H1 (cell line): ENCODE measurements at regions not wholly inside any gene's neighbourhood (a gene's known extent, or its start where the extent isn't known, plus 50 kb on each side); places are given as distances from the start of the nearest gene placed in this dataset.

Source experiments
- CTCF ChIA-PET: fragments of 300-600 bp; sonication (Branson Sonifier 250); formaldehyde crosslinking; loops from one replicate; lab custom pipeline; 2021; ENCODE audit not compliant: partially characterized antibody; lab: Charles Lee
- POLR2A ChIA-PET: fragments of 300-600 bp; sonication (Branson Sonifier 250); formaldehyde crosslinking; loops from one replicate; lab custom pipeline; 2021; ENCODE audit warnings: inconsistent platforms; ENCODE audit not compliant: partially characterized antibody; lab: Charles Lee
- DNase-seq, 2 experiments: peaks; one replicate each; pipeline versions ENCODE4 v3.0.0 to v3.0.0-alpha.2; 2010 to 2022; ENCODE audit warnings: low spot score in 2 of 2, low read depth in 1 of 2, mixed read lengths in 1 of 2
- FAIRE-seq: peaks from 2 replicates; lab custom pipeline; 2011; peaks lifted over from hg19 to GRCh38; lab: Jason Lieb, UNC
- H2AFZ ChIP-seq: 2 replicates; pipeline ENCODE4 v1.8.1; 2012; ENCODE audit warnings: low read length, inconsistent platforms
- H2AK5ac ChIP-seq: 2 replicates; pipeline ENCODE4 v1.6.1; 2013; ENCODE audit warnings: low read depth, low read length
- H2BK120ac ChIP-seq: replicated peaks from 2 replicates; pipeline ENCODE3; 2013; ENCODE audit warnings: low read depth, low read length, inconsistent platforms
- H2BK12ac ChIP-seq: 2 replicates; pipeline ENCODE4 v1.6.1; 2013; ENCODE audit warnings: low read depth, low read length
- H2BK15ac ChIP-seq: 2 replicates; pipeline ENCODE4 v1.6.1; 2013; ENCODE audit warnings: low read length
- H2BK20ac ChIP-seq: 2 replicates; pipeline ENCODE4 v1.6.1; 2013; ENCODE audit warnings: low read length
- H2BK5ac ChIP-seq: 2 replicates; pipeline ENCODE4 v1.6.1; 2013; ENCODE audit warnings: low read depth, low read length
- H3K14ac ChIP-seq: 2 replicates; pipeline ENCODE4 v1.6.1; 2013; ENCODE audit warnings: inconsistent platforms; ENCODE audit not compliant: insufficient read length
- H3K18ac ChIP-seq: 2 replicates; pipeline ENCODE4 v1.6.1; 2013; ENCODE audit warnings: low read length; ENCODE audit errors: extremely low read depth
- H3K23ac ChIP-seq: 2 replicates; pipeline ENCODE4 v1.6.1; 2013; ENCODE audit warnings: inconsistent platforms; ENCODE audit not compliant: insufficient read length
- H3K23me2 ChIP-seq: 2 replicates; pipeline ENCODE4 v1.6.1; 2013; ENCODE audit warnings: low read depth, low read length
- H3K27ac ChIP-seq: 2 replicates; pipeline ENCODE4 v1.6.1; 2011; ENCODE audit warnings: low read depth, low read length, inconsistent platforms
- H3K27me3 ChIP-seq, 4 experiments: replicated peaks in 1 of 4; 1 replicate in 1 of 4; 2 replicates in 3 of 4; pipeline versions ENCODE4 v1.6.1 to v1.8.1; 2011 to 2013; ENCODE audit warnings: low read length in 3 of 4, mild to moderate bottlenecking in 3 of 4, inconsistent platforms in 2 of 4, mixed read lengths in 2 of 4, moderate library complexity in 1 of 4; ENCODE audit not compliant: control insufficient read depth in 3 of 4, insufficient read depth in 3 of 4; ENCODE audit errors: extremely low read depth in 1 of 4
- H3K36me3 ChIP-seq, 4 experiments: 2 replicates each; pipeline versions ENCODE4 v1.6.1 to v1.8.1; 2011 to 2013; ENCODE audit warnings: mild to moderate bottlenecking in 4 of 4, low read length in 3 of 4, moderate library complexity in 2 of 4, control low read depth in 1 of 4, inconsistent platforms in 1 of 4; ENCODE audit not compliant: insufficient read depth in 4 of 4, control insufficient read depth in 2 of 4
- H3K4ac ChIP-seq: replicated peaks from 2 replicates; pipeline ENCODE3; 2013; ENCODE audit warnings: low read length, low read depth, mixed read lengths, inconsistent platforms; ENCODE audit not compliant: insufficient read length
- H3K4me1 ChIP-seq, 4 experiments: replicated peaks in 1 of 4; 1 replicate in 1 of 4; 2 replicates in 3 of 4; pipeline versions ENCODE4 v1.6.1 to v1.8.1; 2011 to 2013; ENCODE audit warnings: low read length in 3 of 4, inconsistent platforms in 2 of 4, mixed read lengths in 1 of 4; ENCODE audit not compliant: insufficient read depth in 4 of 4, control insufficient read depth in 3 of 4
- H3K4me2 ChIP-seq, 2 experiments: 2 replicates each; pipeline versions ENCODE4 v1.6.1 to v1.8.1; 2011 to 2013; ENCODE audit warnings: low read depth in 2 of 2, low read length in 2 of 2, control low read depth in 1 of 2, inconsistent platforms in 1 of 2, mild to moderate bottlenecking in 1 of 2; ENCODE audit not compliant: insufficient read depth in 1 of 2
- H3K4me3 ChIP-seq, 4 experiments: fragments of 200-600, 300-600 bp in 1 of 4; sonication (generic), shearing (Covaris generic), sonication (Bioruptor Twin) in 1 of 4; 2 replicates each; pipeline versions ENCODE4 v1.5.1 to v1.8.1; 2011 to 2016; ENCODE audit warnings: low read length in 4 of 4, low read depth in 3 of 4, control low read depth in 2 of 4, inconsistent platforms in 2 of 4, mild to moderate bottlenecking in 2 of 4, mixed read lengths in 1 of 4, moderate library complexity in 1 of 4; ENCODE audit not compliant: insufficient read depth in 2 of 4; ENCODE audit errors: extremely low read depth in 1 of 4
- H3K56ac ChIP-seq: replicated peaks from 2 replicates; pipeline ENCODE3; 2013; ENCODE audit warnings: low read depth, mild to moderate bottlenecking, mixed read lengths, low read length, inconsistent platforms; ENCODE audit not compliant: insufficient read length
- H3K79me1 ChIP-seq: 2 replicates; pipeline ENCODE4 v1.6.1; 2013; ENCODE audit warnings: low read depth, low read length, control low read depth
- H3K79me2 ChIP-seq, 2 experiments: 2 replicates each; pipeline versions ENCODE4 v1.6.1 to v1.8.1; 2012 to 2013; ENCODE audit warnings: low read length in 2 of 2, mild to moderate bottlenecking in 2 of 2, inconsistent platforms in 1 of 2; ENCODE audit not compliant: insufficient read depth in 2 of 2, control insufficient read depth in 1 of 2
- H3K9ac ChIP-seq, 4 experiments: replicated peaks in 1 of 4; 1 replicate in 1 of 4; 2 replicates in 3 of 4; pipeline versions ENCODE4 v1.6.1 to v1.8.1; 2011 to 2013; ENCODE audit warnings: low read depth in 3 of 4, low read length in 3 of 4, control low read depth in 2 of 4, mild to moderate bottlenecking in 2 of 4, moderate library complexity in 2 of 4, inconsistent platforms in 1 of 4; ENCODE audit errors: extremely low read depth in 1 of 4
- H3K9me3 ChIP-seq, 2 experiments: 2 replicates each; pipeline versions ENCODE4 v1.6.1 to v1.8.1; 2012 to 2013; ENCODE audit warnings: mild to moderate bottlenecking in 2 of 2, moderate library complexity in 2 of 2, control low read depth in 1 of 2, inconsistent platforms in 1 of 2, low read depth in 1 of 2, low read length in 1 of 2, mixed read lengths in 1 of 2; ENCODE audit not compliant: insufficient read depth in 2 of 2
- H4K20me1 ChIP-seq, 2 experiments: replicated peaks in 1 of 2; 2 replicates each; pipeline versions ENCODE3 to v1.8.1; 2011 to 2013; ENCODE audit warnings: inconsistent platforms in 2 of 2, low read length in 2 of 2, mild to moderate bottlenecking in 1 of 2; ENCODE audit not compliant: insufficient read depth in 2 of 2, control insufficient read depth in 1 of 2
- H4K5ac ChIP-seq: 2 replicates; pipeline ENCODE4 v1.6.1; 2013; ENCODE audit warnings: low read length, low read depth, mixed read lengths, inconsistent platforms; ENCODE audit not compliant: insufficient read length
- H4K8ac ChIP-seq: 2 replicates; pipeline ENCODE4 v1.8.0; 2013; ENCODE audit warnings: mild to moderate bottlenecking, moderate library complexity, low read length, inconsistent platforms; ENCODE audit not compliant: insufficient read depth; ENCODE audit errors: extremely low read depth
- H4K91ac ChIP-seq: replicated peaks from 2 replicates; pipeline ENCODE3; 2013; ENCODE audit warnings: low read length, mixed read lengths, inconsistent platforms; ENCODE audit not compliant: insufficient read length
- CBX5 ChIP-seq: fragments of 300-800, 300-1000 bp; sonication (generic); IDR thresholded peaks from 2 replicates; pipeline ENCODE4 v1.7.1; 2016; ENCODE audit warnings: antibody characterized with exemption, low read length, low read depth
- CTBP2 ChIP-seq: IDR thresholded peaks from 2 replicates; pipeline ENCODE4 v1.7.0; 2011; ENCODE audit warnings: borderline replicate concordance, mild to moderate bottlenecking, moderate library complexity, mixed read lengths, low read length; ENCODE audit not compliant: insufficient read depth, insufficient read length
- EZH2 ChIP-seq: fragments of 200-600 bp; sonication (generic); IDR thresholded peaks from 2 replicates; pipeline ENCODE4 v1.7.1; 2012; ENCODE audit warnings: low read depth, mild to moderate bottlenecking, moderate library complexity, low read length, inconsistent platforms; ENCODE audit not compliant: severe bottlenecking
- KDM1A ChIP-seq: fragments of 200-600, 300-600 bp; sonication (generic); IDR thresholded peaks from 2 replicates; pipeline ENCODE4 v1.7.1; 2016; ENCODE audit warnings: mild to moderate bottlenecking, low read length, borderline replicate concordance
- PHF8 ChIP-seq: fragments of 200-600 bp; sonication (generic); conservative IDR thresholded peaks from 2 replicates; pipeline ENCODE4 v1.7.1; 2012; ENCODE audit warnings: low read depth, mild to moderate bottlenecking, inconsistent platforms, low read length, moderate library complexity
- POU5F1 ChIP-seq: IDR thresholded peaks from 2 replicates; pipeline ENCODE4 v1.6.1; 2011; ENCODE audit warnings: low read depth, mild to moderate bottlenecking, low read length, moderate library complexity
- RBBP5 ChIP-seq: IDR thresholded peaks from 2 replicates; pipeline ENCODE4 v1.7.1; 2012; ENCODE audit warnings: low read depth, mild to moderate bottlenecking, inconsistent platforms, low read length, moderate library complexity, borderline replicate concordance
- SIRT6 ChIP-seq: IDR thresholded peaks from one replicate; pipeline ENCODE4 v1.7.1; 2012; ENCODE audit warnings: low read length, inconsistent platforms
- SP2 ChIP-seq: IDR thresholded peaks from 2 replicates; pipeline ENCODE4 v1.6.1; 2012; ENCODE audit warnings: mild to moderate bottlenecking, low read length, inconsistent platforms
- SRF ChIP-seq: IDR thresholded peaks from 2 replicates; pipeline ENCODE4 v1.6.1; 2011; ENCODE audit warnings: mild to moderate bottlenecking, low read depth, low read length, moderate library complexity
- TCF12 ChIP-seq: IDR thresholded peaks from 2 replicates; pipeline ENCODE4 v1.6.1; 2011; ENCODE audit warnings: low read depth, mild to moderate bottlenecking, low read length
- ZNF274 ChIP-seq: IDR thresholded peaks from 2 replicates; pipeline ENCODE4 v1.7.0; 2012; ENCODE audit warnings: low read length, borderline replicate concordance; ENCODE audit errors: extremely low read depth
- WGBS, 2 experiments: shearing (Covaris generic) in 1 of 2; methylation state at CpG; one replicate each; pipeline versions ENCODE4 v1.1.6 to v1.1.7; 2013 to 2015; ENCODE audit warnings: low lambda C conversion rate in 2 of 2, mixed read lengths in 2 of 2, inconsistent platforms in 1 of 2, low coverage in 1 of 2, missing lambda C conversion rate in 1 of 2; ENCODE audit not compliant: insufficient replicate concordance in 2 of 2, insufficient coverage in 1 of 2, insufficient read length in 1 of 2; ENCODE audit errors: extremely low coverage in 1 of 2, missing lambda C conversion rate in 1 of 2; 5-methylcytosine and 5-hydroxymethylcytosine counted together
- TF ChIP-seq, protein P1 (sequence below): IDR thresholded peaks from 2 replicates; pipeline ENCODE4 v1.6.1; 2012; ENCODE audit warnings: inconsistent platforms

DNA sequence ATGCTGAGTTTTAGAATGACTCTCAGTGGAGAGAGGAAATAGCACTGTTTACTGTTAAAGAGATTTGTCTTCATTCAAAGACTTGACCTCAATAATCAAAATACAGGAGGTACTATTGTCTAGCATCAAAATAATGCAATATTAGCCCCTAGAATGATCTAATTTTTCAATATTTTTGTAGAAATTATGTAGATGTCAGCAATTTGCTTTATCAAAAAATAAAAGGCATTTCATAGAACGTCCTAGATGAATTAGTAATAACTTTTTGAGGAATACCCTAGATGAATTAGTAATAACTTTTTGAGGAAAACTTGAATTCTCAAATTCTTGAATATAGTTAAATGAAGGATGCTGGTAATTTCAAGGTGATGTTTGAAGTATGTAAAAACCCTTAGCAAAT, 1252.1 kb upstream of the CADM2 start:
- Histone ChIP-seq H3K14ac (no peak overlapping the region), H3K23me2 (no peaks in the 10 kb centered on the region; the same call in 1 of the 2 replicates), H2BK12ac (no peak overlapping the region), H3K4me2 (no peak overlapping the region), H3K4ac (no peak overlapping the region), H3K9me3 (no peaks in the 10 kb centered on the region), H3K18ac (no peak overlapping the region), H2BK5ac (no peak overlapping the region), H3K79me1 (no peaks in the 10 kb centered on the region), H2AFZ (no peak overlapping the region), H3K23ac (no peak overlapping the region), H2BK120ac (no peak overlapping the region)
- FAIRE-seq (no peak), DNase-seq (no peak)
- CTCF ChIA-PET, result interaction anchor here (1.5 kb wide), 1 partner anchor 24 kb away, joined by 3 read pairs; no protein-coding TSS in a partner anchor
- TF ChIP-seq, protein P1, sequence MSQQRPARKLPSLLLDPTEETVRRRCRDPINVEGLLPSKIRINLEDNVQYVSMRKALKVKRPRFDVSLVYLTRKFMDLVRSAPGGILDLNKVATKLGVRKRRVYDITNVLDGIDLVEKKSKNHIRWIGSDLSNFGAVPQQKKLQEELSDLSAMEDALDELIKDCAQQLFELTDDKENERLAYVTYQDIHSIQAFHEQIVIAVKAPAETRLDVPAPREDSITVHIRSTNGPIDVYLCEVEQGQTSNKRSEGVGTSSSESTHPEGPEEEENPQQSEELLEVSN, result no peak
- TF ChIP-seq PHF8 (no peak), SRF (no peak), TCF12 (no peak), SIRT6 (no peak), RBBP5 (no peak), KDM1A (no peak), POU5F1 (no peak), SP2 (no peak), CBX5 (no peak), EZH2 (no peak), CTBP2 (no peak), ZNF274 (no peak)
- TF ChIP-seq, all 59 proteins: peak for 0
- POLR2A ChIA-PET, result no interaction called here
- Histone ChIP-seq H2BK20ac (no peak overlapping the region), H3K27ac (no peak overlapping the region), H3K36me3 (no peaks in the 10 kb centered on the region), H4K20me1 (no peaks in the 10 kb centered on the region), H3K4me3 (no peak overlapping the region), H2AK5ac (no peak overlapping the region), H4K91ac (no peak overlapping the region), H3K79me2 (no peaks in the 10 kb centered on the region), H3K27me3 (no peaks in the 10 kb centered on the region), H2BK15ac (no peak overlapping the region), H4K5ac (no peak overlapping the region), H4K8ac (no peak overlapping the region), H3K56ac (no peak overlapping the region), H3K9ac (no peak overlapping the region), H3K4me1 (no peaks in the 10 kb centered on the region)
- 88% methylated on average over 1 of the region's 1 CpG; no CpG with 5 or more reads in 1 of the 2 experiments for WGBS, 2 experiments
